SHP77 treated with DMSO at 0.1 percent for 48 hours (cell line): ENCODE measurements at regions not wholly inside any gene's neighbourhood (a gene's known extent, or its start where the extent isn't known, plus 50 kb on each side); places are given as distances from the start of the nearest gene placed in this dataset.

Source experiments
- DNase-seq: peaks from one replicate; lab custom pipeline; 2025; lab: John Stamatoyannopoulos, UW

DNA sequence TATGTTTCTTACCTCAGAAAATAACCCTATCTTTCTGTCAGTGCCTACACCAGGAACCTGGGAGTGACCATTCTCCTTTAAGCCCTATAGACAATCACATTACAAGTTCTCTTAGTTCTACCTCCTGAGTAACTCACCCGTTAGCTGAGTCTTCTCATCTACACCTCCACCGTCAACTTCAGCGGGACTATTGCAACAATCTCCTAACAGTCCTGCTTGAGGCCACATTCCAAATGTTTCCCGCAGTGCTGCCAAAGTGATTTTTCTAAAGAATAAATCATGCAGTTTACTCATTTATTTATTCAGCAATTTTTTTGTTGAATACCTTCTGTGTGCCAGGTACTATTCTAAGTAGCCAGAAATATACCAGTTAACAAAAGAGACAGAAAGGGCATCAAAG lies 285.0 kb upstream of the GRIP1 start:
- no peak for DNase-seq

DNA sequence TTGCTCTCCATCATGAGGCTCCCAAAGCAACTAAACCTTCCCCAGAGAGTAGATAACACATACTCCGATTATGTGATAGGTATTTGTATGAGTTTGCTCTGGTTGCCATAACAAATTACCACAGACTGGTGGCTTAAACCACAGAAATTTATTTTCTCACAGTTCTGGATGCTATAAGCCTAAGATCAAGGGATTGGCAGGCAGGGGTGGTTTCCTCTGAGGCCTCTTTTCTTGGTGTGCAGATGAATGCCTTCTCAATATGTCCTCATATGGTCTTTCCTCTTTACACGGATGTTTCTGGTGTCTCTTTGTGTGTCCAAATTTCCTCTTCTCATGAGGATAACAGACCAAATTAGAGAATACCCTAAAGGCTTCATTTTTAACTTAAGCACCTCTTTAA lies 285.8 kb upstream of the GRIP1 start:
- DNase-seq = no peak

DNA sequence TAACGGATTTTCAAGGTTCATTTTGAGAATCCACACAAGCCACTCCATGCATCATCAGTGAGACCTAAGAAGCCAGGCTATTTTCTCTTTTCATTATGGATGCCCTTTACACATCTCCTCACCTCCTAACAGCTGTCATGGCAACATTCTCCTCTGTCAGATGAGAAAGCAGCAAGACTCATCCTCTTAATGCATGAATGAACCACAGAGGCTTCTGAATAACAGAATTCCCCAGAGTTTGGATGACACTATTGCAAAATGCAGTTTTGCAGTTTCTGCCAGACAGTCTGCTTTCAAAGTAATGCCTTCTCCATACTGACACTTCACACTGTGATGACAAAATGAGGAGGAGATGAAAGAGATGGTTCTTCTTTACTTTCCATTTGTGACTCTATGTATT lies 286.7 kb upstream of the GRIP1 start:
- DNase-seq = no peak

DNA sequence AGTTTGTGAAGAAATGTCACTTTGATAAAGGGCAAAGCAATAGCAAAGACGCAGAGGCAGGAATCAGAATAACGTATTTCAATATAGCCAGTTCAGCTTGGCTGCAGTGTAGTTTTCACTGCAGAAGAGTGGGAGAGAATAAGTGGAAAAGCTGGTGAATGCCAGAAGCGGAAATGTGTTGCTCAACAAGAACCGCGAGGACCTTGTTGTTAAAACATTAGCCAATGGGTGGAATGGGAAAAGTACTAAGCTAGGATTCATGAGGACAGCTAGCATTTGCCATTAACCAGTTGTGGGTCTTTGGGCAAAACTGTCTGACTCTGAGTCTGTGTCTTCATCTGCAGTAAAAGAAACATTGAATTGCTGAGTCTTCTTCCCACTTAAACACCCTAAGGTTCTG lies 292.9 kb upstream of the GRIP1 start:
- DNase-seq = no peak

DNA sequence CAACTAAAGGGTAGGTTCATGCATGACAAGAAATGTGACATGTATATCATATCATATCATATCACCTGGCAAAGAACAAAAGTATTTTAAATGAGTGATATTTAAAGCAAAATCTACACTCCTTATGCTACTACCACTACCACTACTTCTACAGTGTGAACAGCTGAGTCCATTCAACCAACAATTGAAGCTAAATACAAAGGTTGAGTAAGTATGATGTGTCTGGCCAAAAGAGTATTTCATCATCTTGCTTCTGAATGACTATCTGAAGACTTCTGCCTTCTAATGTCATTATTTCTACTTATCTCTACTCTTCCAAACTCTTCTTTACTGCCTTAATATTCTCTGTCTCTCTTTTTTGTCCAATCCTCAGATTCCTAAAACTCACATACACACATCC lies 292.6 kb upstream of the CAND1 start:
- no peak for DNase-seq

DNA sequence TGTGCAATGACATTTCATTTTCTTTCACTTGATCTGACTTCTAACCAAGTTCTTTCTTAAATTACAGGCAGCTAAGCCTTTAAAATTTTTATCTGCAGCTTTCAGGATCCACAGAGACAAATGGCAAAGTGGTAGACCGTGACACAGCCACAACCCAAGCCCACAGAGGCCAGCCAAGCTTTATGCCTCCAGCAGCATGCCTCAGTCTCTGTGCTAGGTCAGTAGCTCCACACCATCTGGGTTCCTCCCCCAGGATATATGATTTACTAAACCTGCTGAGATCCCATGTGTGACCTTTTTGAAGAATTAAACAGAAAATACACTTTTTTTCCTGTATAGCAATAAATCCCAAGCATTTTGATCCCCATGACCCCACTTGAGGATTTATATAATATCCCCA lies 290.4 kb upstream of the CAND1 start:
- DNase-seq = no peak

DNA sequence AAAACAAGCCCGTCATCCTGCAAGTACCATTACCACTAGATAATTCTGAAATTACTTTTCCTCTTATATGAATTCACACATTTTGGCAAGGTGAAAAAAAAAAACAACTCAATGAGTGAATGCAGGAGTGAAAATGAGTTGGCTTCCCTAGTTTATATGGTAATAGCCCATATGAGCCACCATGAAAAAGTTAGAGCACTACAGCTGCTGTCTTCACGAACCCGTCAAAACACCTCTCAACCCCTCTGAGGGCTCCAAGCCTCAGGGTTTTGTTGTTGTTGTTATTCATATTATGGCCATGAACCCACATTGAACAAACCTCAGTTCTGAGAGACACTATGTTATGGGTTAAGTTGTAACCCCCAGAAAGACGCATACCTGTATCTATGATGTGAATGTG lies 289.9 kb upstream of the CAND1 start:
- DNase-seq = no peak

DNA sequence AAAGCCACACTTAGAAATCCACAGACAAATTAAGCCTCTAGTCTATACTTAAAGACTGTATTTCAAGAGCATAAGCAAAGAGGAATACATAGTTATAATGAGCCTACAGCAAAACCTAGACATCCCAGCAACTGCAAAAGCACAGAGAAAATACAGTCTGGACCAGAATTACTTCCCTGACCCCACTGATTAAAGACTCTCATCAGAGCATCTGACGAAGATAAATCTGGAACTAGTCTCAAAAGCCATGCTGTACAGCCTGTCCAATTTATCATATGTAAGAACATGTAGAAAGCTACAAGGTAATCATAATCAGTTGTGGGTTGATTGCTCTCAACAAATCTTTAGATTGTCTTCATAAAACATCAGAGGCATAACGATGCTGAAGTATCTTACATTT lies 285.1 kb upstream of the CAND1 start:
- DNase-seq = no peak

DNA sequence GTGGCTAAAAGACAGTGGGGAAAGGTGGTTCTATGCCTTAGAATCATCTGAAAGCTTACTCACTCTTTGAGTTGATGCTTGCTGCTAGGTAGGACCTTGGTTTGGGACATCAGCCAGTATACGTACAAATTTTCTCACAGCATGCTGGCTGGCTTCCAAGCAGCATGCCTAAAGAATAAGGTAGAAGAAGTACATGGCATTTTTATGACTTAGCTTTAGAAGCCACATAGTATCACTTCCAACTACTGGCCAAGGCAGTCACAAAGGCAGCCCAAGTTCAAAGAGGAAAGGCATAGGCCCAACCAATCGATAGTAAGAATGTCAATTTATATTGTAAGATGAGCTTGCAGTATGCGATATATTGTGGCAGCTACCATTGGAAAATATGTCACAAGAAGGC lies 284.2 kb upstream of the CAND1 start:
- no peak for DNase-seq

DNA sequence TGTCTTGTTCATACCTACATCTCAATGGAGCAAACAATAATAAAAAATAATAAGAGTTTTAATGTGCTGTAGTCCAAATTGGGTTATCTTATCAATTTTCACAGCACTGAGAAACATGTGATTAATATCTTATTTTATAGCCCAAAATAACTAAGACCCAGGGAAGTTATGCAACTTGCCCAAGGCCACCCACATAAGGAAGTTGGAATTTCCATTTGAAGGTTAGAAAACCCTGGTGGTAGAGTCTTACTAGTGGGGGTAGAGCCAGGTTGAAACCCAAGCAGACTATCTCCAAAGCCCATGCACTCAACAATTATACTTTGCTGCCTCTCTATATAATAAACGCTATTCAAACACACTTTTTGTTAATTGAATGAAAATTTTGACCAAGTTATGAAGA lies 270.0 kb upstream of the CAND1 start:
- DNase-seq = no peak

DNA sequence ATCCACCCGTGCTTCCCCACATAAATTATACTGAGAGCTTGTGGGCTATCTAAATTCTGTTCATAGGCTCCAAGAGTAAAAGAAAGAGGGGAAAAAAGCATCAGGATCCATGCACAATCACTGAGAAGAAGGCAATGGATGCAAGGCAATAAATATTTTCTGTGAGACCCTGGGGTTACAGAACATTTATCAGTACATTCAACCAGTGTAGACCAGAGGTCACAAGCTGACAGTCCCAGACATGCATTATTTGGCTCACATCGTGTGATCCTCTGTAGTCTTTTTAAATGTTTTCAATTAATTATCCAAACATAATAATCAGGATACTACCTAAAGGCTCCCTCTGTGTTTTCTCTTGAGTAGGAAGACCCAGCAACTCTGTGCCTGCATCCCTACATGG lies 267.9 kb upstream of the CAND1 start:
- no peak for DNase-seq

DNA sequence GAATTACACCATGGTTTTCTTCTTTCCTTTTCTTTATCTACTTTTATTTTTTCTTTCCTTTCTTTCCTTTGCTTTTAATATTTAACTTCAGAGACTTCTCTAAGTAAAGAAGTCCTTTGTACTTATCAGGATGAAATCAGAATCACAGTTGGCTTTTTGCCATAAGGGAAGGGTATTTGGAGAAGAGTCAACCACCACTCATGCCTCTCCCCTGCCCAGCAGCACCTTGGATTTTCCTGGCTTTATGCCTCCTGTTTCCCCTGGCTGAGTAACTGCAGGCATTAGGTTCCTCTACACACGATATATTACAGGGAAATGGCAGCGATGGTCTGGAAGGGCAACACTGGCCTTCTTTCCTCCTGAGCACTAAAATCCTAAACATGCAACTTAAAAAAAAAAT lies 266.4 kb upstream of the CAND1 start:
- DNase-seq = no peak

DNA sequence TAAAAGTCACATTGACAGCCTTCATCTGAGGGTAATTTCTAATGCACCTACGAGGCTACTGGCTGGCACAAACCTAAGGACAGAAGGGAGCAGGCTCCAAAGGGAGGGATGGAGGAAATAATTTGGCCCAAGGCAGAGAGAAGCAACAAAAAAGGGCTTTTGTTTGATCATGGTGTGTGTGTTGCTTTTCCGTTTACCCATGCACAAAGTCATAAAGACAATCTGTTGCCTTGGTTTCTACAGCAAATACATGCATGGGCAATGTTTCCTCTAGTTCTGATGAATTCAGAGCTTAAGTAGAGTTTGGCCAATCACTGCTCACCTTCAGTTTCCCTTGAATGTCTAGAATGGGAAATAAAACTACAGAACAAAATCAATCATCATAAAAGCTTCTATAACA lies 262.5 kb upstream of the CAND1 start:
- DNase-seq = no peak

DNA sequence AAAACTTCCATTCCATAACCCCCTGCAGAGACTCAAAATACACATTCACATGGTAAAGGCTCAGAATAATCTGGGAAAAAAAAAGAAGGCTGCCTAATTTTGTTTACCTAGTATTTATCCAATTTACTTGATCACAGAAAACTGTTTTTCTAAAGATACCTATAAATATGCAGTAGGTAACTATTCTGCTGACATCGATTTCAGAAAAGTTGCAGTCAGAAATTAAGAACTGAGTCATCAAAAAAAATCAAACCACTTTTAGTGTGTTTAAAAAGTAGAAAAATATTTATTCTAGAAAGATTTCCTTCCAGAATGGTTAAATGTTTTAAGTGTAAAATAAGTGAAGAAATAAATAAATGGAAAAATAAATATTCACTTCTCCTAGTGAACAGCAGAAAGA lies 254.5 kb upstream of the CAND1 start:
- no peak for DNase-seq

DNA sequence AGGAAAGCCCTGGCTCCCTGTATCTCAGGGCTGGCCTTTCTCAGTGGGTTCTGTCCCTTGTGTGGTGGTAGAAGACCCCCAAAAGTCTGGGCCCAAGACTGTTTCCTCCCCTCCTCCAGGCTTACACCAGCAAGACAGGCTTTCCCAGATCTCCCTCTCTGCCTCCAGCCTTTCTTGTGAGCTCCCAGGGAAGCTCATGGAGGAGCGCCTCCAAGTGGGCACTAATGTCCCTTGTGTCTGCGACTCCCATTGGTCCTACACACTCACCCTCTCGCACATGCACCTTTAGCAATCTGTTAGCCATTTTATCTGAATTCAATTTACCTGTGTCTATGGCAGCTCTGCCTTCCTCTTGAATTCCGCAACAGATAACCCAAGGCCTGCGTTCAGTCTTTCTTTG lies 251.1 kb upstream of the CAND1 start:
- DNase-seq = no peak

DNA sequence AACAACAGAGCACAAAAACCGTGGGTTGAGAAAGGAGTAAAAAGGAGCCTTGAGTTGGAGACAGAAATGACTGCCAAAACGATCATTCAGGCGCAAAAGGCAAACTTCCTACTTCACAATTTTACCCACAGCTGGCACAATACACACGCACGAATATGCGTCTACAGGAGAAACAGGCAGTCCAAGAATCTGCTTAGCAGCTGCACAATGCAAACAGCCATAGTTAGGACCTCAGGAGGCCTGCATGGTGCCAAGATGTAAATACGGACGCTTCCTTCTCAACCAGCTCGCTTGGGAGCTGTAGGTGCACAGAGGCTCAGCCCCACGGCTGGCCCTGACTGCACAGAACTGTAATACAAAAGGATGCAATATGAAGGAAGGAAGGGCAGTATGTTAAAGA lies 250.1 kb upstream of the CAND1 start:
- no peak for DNase-seq

DNA sequence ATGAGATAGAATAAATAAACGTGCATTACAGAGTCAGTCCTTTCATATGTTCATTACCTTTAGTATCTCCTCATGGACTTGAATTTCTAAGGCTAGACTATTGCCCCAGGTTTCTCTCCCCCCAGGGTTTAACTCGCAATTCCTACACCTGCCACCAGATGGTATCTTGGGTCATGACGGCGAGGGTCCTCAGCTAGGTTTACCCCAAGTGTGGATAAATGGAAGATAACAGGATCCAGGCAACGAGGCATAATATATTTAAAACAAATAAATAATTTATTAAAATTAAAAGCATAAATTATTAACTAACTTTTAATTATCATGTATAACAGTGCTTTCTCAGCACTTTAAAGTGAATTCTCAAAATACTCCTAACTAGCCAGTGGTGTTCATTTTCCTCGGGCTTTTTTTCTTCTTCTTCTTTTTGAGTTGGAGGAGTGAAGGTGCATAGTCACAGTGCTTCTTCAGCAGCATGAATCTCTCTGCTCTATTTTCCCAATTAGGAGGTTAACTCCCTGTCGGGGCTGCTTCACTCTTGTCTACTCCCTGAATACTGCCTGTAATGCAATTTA lies 243.5 kb upstream of the CAND1 start:
- DNase-seq = peak; percentile 24

DNA sequence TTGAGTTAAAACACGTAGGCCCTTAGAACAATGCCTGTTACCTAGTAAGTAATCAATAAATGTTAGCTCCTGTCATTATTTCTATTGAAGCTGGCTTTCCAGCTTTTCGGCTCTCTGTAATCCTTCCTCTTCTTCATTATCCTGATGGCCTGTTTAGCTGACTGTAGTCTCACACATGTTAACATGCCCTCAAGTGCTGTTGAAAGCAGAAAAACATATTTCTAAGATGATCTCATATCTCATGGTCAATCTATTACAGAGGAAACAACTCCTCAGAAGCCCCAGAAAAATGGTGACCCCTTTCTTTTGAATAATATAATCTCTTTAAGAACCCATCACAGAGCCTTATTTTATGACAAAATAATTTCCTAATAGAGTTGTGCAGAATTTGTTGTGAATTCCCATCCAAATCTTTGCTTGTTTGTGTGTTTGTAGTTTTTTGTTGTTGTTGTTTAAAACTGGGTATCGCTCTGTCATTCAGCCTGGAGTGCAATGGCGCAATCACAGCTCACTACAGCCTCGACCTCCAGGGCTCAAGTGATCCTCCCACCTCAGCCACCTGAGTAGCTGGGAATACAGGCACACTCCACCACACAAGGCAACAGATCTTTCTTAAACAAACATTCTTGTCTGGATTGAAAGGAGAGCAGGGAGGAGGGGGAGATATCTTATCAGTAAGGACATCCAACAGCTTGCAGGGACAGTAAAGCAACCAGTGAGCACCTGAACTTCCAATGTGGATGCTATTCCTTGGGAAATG lies 242.5 kb upstream of the CAND1 start:
- no peak for DNase-seq

DNA sequence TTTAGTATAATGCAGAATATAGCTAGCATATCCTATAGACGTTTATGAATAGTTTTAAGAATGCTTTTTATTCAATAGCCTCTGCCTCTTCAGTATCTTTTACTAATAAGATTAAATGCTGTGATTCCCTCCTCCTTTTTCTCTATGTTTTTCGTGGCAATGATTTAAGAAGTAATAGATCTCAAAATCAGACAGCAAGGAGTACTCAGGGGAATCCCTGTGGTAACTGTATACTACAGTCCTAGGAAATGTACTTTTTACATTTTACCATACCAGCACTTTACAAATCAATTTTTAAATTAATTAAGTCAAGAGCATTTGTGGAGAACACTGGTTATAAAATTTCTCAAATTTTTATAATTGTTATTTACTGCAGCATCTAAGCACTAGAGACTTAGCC lies 240.6 kb upstream of the CAND1 start:
- no peak for DNase-seq

DNA sequence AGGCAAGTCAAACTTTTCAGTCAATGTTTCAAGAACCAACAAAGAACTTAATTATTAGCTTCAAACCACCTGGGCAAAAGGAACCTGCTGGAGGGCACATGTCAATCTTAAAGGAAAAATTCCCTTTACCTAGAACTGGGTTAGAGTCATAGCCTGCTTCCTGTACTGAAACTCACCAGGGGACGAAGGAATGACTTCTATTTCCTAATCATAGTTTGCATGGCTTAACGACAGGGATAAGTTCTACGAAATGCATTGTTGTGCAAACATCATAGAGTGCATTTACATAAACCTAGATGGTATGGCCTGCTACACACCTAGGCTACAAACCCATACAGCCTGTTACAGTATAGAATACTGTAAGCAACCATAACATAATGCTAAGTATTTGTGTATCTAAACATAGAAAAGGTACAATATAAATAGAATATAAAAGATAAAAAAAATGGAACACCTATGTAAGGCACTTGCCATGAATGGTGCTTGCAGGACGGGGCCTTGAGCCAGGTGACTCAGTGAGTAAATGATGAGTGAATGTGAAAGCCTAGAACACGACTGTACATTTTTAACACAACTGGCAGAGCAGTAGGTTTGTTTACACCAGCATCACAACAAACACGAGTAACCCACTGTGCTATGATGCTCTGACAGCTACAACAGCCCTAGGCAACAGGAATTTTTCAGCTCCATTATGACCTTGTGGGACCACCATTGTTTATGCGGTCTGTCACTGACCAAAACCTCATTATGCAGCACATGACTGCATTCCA lies 234.9 kb upstream of the CAND1 start:
- no peak for DNase-seq

DNA sequence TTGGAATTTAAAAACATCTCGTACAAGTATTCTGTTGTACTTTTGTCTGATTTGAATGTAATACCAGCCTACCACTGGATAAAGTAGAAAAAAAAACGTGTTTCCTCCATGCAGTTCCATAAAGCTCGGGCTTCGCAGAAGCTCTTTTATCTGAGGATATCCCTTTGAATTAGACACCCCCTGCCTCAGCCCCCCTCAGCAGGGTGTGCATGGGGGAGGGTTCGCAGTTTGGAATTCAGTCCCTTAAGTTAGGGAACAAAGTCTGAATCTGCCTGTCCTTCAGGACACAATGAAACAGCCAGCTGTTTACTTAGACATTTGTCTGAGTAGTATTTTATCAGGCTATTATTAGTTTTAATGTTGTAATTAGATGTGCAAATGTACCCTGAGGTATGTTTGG lies 234.0 kb upstream of the CAND1 start:
- no peak for DNase-seq

DNA sequence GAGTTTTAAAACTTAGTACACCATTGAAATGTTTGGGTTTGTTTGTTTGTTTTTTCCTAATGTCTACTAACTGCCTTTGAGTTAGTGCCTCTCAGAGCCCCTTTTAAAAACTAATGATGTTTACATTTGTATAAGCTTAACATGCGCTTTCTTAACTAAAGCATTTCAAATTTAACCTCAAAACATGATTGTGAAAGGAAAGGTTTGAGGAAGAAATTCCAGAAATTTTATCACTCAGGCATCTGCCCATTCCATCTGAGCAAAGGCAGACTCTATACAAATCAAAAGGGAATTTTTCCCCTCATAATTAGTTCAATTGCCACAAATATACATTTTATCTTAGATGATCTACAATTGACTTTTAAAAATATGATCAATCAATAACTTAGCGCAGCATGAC lies 230.7 kb upstream of the CAND1 start:
- no peak for DNase-seq

DNA sequence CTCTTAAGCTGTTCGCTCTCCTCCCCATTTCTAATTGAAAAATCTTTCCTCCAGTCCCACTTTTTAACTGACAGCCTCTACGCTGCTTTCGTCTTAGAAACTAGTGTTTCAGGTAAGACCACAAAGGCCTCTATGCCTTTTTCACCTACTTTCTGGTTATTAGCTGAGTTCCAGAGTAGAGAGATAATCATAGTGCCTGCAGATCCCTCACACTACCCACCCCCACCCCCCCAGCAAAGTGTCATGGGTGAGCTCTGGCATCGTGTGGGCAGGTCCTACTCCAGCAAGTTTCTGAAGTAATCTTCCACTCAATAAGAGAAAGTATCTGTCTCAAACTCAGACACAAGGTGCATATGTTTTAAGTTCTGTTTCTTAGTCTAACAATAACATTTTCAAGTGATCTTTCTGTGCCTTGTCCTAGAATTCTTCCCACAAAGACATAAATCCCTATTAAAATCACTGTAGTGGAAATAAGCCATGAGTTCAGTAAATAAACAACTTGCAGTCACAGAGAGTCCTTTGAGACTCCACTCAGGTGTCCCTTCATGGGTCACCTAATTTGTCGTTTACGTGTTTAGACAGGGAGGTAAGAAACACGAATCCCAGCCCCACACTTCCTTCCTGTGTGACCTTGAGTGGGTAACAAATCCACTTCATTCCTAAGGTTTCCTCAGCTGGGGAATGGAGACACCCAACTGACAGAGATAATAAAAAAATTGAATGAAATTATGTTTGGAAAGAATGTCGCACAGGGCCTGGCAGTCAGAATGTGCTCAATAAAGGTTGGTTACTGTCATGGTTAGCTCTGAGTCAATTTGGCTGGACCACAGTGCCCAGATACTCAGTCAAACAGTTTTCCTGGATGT lies 228.9 kb upstream of the CAND1 start:
- no peak for DNase-seq
